ENCODE measurements at regions not wholly inside any gene's neighbourhood (a gene's known extent, or its start where the extent isn't known, plus 50 kb on each side); places are given as distances from the start of the nearest gene placed in this dataset.

DNA sequence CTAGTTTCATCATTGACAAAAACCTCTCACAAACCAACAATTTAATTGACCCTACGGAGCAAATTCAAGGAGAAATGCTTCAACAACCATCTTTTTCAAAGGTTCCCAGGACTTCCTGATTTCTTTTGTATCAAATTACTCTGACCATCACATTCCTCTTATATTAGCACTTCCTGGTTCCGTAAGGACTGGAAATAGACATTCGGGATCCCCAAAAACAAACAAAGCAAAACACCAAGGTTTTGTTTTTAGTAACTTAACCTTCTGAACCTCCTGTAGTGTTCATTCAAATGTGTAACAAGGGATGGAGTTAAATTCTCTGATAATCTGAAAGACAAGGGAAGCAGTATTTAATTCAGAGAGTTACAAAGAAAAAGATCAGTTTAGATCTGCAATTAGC lies 387.6 kb upstream of the NRP1 start:
- no peaks in the 10 kb centered on the region for H3K4me1 Mint-ChIP-seq
- H3K4me3 Mint-ChIP-seq = no peak overlapping the region
- no peaks in the 10 kb centered on the region for H3K36me3 Mint-ChIP-seq (ENCODE audit: low read depth)
- H3K9me3 Mint-ChIP-seq = no peaks in the 10 kb centered on the region
- H3K27me3 Mint-ChIP-seq = peaks cover 4% of the 10 kb centered on the region
- H3K27ac Mint-ChIP-seq = no peak overlapping the region
- no peak for ATAC-seq (replicated peaks)

DNA sequence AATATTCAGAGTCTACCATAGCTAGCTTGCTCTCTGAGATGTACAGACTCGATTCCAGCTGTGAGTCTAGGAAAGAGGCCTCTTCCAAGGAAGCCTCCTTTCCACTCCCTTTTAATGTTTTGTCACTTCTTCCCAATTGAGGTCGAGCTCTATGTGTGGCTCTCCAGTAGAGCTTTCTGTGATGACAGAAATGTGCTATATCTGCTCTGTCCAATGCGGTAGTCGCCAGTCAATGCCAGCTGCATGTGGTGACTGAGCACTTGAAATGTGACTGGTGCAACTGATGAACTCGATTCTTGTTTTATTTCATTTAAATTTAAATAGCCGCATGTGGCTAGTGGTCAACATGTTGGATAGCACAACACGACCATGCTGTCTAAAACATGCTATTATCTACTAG lies 387.0 kb upstream of the NRP1 start:
- H3K4me3 Mint-ChIP-seq = no peak overlapping the region
- no peak for ATAC-seq (replicated peaks)

DNA sequence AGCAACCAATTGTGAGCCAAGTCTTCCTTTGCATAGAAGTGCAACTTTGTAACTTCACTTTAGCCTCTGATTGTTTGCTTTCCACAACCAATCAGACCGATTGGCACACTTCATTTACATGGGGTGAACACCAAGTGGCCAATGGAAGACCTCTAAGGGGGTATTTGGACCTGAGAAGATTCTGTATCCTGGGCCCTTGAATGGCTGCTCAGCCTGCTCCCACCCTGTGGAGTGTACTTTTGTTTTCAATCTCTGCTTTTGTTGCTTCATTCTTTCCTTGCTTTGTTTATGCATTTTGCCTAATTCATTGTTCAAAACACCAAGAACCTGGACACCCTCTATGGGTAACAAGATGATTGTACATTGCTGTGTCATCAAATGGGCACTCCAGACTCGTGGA lies 385.7 kb upstream of the NRP1 start:
- ATAC-seq (replicated peaks) = no peak
- H3K36me3 Mint-ChIP-seq (ENCODE audit: low read depth) = no peaks in the 10 kb centered on the region

More for the DNA sequence above, 387.0 kb upstream of the NRP1 start:
- H3K4me1 Mint-ChIP-seq = no peaks in the 10 kb centered on the region
- no peaks in the 10 kb centered on the region for H3K36me3 Mint-ChIP-seq (ENCODE audit: low read depth)
- H3K9me3 Mint-ChIP-seq = no peaks in the 10 kb centered on the region
- H3K27ac Mint-ChIP-seq = no peak overlapping the region
- H3K27me3 Mint-ChIP-seq = peaks cover 4% of the 10 kb centered on the region

DNA sequence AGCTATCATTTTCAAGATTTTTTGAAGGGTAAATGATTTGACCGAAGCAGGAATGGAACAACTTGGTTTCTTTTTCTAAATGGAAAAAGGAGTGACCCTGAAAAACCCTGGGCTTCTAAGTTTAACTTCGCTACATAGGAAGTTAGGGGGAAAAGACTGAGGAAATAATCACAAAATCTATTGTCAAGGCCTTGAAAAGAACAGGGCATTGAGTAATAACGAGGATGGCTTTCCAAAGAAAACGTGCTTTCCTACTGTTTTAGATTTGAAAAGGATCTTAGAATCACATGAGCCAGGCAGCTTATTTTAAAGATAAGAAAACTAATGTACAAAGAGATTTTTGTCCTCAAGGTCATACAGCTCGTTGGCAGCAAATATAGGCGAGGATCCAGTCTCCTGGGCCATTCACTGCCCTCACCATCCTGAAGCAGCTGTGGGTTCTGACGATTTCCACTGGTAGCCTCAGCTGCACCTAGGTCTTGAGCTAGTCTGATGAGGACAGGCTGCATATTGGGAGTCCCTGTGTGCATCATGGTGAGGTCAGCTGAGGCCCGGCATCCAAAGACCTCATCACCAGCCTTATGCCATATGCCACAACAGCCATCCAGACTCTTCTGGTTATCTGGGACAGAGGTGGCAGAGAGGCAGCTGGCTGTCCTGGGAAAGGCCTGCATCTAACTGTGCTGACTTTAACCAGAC lies 384.7 kb upstream of the NRP1 start:
- Mint-ChIP-seq H3K27ac (no peak overlapping the region), H3K36me3 (ENCODE audit: low read depth) (no peaks in the 10 kb centered on the region), H3K27me3 (peaks cover 5% of the 10 kb centered on the region), H3K9me3 (no peaks in the 10 kb centered on the region), H3K4me3 (no peak overlapping the region), H3K4me1 (no peaks in the 10 kb centered on the region)
- ATAC-seq (replicated peaks) = no peak

More for the DNA sequence above, 385.7 kb upstream of the NRP1 start:
- Mint-ChIP-seq H3K27me3 (peaks cover 4% of the 10 kb centered on the region), H3K4me3 (no peak overlapping the region), H3K4me1 (no peaks in the 10 kb centered on the region), H3K27ac (no peak overlapping the region), H3K9me3 (no peaks in the 10 kb centered on the region)

DNA sequence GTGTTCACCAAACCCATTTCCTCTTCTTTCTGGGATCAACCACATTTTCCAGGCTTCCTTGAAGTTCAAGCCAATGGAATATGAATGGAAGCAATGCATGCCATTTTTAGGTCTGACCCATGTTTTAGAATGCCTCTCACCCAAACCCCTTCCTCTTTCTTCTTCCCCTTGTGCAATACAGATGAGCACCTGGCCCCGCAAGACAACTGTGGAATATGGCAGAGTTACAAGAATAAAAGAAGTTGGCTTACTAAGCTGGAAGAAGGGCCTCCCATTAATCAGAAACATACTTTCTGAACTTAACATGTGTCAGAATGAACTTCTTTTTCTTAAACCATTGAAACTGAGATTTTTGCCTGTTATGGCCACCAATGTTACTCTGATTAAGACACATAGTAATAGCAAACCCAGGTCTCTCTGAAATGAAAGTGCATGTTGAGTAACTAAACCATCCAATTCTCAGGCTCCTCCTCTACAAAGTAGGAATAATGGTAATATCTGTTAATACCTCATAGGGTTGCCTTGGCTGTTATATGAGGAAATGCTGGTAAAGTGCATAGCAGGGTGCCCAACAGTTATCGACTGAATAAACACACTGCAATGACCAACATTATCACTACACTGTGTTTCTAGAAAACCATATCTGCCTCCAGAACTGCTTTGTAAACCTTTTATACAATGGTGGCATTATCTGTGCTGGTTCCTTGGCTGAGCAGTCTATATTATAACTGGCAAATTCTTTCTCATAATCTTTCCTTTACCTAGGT lies 382.2 kb upstream of the NRP1 start:
- Mint-ChIP-seq H3K4me1 (no peaks in the 10 kb centered on the region), H3K36me3 (ENCODE audit: low read depth) (no peaks in the 10 kb centered on the region), H3K27ac (no peak overlapping the region), H3K4me3 (no peak overlapping the region), H3K27me3 (peaks cover 10% of the 10 kb centered on the region), H3K9me3 (no peaks in the 10 kb centered on the region)
- no peak for ATAC-seq (replicated peaks)

DNA sequence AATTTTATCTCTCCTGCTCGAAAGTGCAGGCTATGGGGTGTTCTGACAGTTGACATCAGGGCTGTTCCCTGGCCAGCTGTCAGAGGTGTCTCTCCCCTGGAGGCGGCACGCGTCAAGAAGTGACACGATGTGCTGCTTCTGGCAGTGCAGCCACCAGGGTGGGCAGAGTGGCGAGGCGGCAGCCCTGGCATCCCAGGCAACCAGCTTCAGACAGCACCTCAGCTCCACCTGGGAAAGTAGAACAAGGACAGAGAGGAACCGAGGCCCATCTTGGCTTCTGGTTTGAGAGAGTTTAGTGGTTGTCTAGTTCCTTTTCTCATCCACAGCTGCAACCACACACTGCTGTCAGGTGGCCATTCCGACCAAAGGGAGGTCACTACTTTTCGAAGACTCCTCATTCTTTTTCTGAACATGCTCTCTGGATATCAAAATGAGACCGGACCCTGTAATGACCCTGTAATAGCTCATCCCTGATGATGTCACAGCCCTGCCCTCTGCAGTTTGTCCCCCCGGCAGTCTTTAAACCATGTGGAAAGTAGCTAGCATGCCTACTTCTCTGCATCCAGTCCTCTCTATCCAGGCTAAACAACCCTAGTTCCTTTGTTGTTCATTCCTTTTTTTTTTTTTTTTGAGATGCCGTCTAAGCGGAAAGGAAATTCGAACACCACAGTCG lies 381.0 kb upstream of the NRP1 start:
- Mint-ChIP-seq H3K4me1 (no peaks in the 10 kb centered on the region), H3K4me3 (no peak overlapping the region), H3K27ac (no peak overlapping the region), H3K9me3 (no peaks in the 10 kb centered on the region), H3K27me3 (peaks cover 10% of the 10 kb centered on the region), H3K36me3 (ENCODE audit: low read depth) (no peaks in the 10 kb centered on the region)
- ATAC-seq (replicated peaks) = no peak

DNA sequence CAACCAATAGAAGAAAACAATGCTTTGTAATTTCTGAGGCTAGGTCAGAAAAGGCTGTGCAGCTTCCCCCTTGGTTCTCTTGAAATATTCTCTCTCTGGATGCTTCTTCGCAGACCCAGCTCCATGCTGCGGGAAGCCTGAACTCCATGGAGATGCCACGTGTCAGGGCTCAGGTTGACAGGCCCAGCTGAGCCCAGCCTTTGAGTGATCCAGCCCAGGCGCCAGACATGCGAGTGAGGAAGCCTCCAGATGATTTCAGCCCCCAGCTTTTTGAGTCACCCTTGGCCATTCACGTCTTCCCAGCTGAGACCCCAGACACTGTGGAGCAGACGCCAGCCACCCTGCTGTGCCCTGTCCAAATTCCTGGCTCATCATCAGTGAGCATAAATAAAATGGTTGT lies 378.4 kb upstream of the NRP1 start:
- no peak overlapping the region for H3K27ac Mint-ChIP-seq
- no peaks in the 10 kb centered on the region for H3K9me3 Mint-ChIP-seq
- H3K4me3 Mint-ChIP-seq = no peak overlapping the region
- no peak for ATAC-seq (replicated peaks)
- H3K4me1 Mint-ChIP-seq = no peaks in the 10 kb centered on the region
- peaks cover 14% of the 10 kb centered on the region for H3K27me3 Mint-ChIP-seq
- no peaks in the 10 kb centered on the region for H3K36me3 Mint-ChIP-seq (ENCODE audit: low read depth)

DNA sequence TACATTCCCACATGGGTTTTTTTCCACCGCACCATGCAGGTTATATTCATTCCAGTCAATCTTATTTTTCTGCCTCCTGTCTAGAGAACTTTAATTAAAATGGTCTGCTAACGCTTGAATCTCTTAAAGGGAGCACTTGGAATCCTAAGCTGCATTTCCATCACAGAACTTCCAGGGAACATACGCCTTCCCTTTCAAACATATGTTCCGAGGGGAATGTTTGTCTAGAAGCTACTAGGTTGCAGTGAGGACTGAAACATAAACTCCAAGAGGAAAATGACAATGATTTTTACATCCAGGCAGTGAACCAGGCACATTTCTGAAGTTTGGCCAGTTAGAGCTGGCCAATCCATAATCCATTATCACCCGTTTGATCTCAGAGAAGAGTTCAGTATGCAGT lies 375.5 kb upstream of the NRP1 start:
- Mint-ChIP-seq H3K36me3 (ENCODE audit: low read depth) (no peaks in the 10 kb centered on the region), H3K9me3 (no peaks in the 10 kb centered on the region), H3K4me1 (no peaks in the 10 kb centered on the region), H3K4me3 (no peak overlapping the region), H3K27ac (no peak overlapping the region), H3K27me3 (peaks cover 21% of the 10 kb centered on the region)
- no peak for ATAC-seq (replicated peaks)

DNA sequence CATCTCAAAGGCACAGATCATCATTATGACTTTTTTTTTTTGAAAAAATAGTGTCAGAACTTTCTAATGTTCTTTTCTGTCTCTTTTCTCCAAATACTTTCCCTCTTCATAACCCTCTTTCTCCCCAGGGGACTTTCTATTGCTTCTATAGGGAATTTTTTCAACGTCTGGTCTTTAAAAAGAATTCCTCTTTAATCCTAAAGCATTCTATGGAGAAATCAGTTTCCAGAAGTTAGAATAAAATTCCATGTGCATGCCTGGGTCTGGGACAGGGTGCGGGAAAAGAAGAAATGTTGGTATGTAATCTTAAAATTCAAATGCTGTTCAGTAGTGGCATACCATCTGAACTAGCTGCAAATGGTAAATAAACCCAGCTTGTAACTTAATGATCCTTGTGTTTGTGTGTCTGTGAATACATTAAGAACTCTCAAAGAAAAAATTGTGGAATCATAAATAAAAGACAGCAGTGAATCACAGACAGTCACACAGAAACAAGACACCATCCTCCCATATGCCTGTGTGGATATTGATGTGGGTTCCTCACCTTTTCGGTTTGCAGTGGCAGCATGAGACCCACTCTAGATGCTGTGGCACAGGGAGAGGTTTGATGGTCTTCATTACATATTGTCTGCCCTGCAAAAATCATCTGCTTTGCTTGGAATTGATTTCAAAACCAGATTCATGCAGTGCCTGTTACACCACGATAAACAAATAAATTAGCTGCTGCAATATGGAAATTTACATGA lies 374.7 kb upstream of the NRP1 start:
- Mint-ChIP-seq H3K4me3 (no peak overlapping the region), H3K4me1 (no peaks in the 10 kb centered on the region), H3K27me3 (peaks cover 27% of the 10 kb centered on the region), H3K36me3 (ENCODE audit: low read depth) (no peaks in the 10 kb centered on the region), H3K9me3 (no peaks in the 10 kb centered on the region), H3K27ac (no peak overlapping the region)
- ATAC-seq (replicated peaks) = no peak

DNA sequence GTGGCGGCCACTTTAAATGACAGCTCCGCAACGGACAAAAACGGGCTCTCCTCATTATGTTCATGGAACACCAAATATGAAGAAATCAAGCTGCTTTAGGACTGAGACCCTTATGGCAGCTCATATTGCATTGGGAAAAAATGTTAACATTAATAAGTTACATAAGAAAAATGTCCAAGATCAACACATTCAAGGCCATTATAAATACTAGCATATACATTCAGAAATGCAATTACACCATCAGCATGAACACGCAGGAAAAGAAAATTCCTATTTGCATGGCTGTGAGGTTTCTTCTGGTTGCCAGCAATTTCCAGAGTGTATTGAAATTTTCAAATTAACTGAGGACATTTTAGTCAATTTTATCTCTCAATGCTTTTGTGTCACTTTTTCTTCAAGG lies 374.1 kb upstream of the NRP1 start:
- Mint-ChIP-seq H3K4me1 (no peaks in the 10 kb centered on the region), H3K4me3 (no peak overlapping the region), H3K27ac (no peak overlapping the region)

DNA sequence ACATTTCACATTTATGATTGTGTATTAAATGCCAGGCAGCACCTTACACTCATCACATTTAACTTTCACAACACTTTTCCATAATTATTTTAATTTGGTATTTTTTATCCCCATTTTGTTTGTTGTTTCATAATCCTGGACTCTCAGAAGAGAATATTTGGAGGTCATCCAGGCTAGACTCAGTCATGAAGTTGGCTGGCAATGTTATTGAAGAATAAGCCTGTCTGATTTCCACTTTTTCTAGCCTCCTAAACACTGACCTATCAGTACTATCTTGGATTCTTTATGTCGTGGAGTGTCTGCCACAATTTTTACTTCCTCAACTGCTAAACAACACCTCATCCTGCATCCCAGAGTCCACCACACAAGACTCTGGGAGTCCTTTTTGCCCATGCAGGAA lies 372.3 kb upstream of the NRP1 start:
- Mint-ChIP-seq H3K9me3 (no peaks in the 10 kb centered on the region), H3K4me1 (no peaks in the 10 kb centered on the region), H3K4me3 (no peak overlapping the region), H3K27me3 (peaks cover 18% of the 10 kb centered on the region), H3K36me3 (ENCODE audit: low read depth) (no peaks in the 10 kb centered on the region), H3K27ac (no peak overlapping the region)
- ATAC-seq (replicated peaks) = no peak

More for the DNA sequence above, 374.1 kb upstream of the NRP1 start:
- no peaks in the 10 kb centered on the region for H3K36me3 Mint-ChIP-seq (ENCODE audit: low read depth)
- no peaks in the 10 kb centered on the region for H3K9me3 Mint-ChIP-seq
- ATAC-seq (replicated peaks) = no peak
- peaks cover 25% of the 10 kb centered on the region for H3K27me3 Mint-ChIP-seq

DNA sequence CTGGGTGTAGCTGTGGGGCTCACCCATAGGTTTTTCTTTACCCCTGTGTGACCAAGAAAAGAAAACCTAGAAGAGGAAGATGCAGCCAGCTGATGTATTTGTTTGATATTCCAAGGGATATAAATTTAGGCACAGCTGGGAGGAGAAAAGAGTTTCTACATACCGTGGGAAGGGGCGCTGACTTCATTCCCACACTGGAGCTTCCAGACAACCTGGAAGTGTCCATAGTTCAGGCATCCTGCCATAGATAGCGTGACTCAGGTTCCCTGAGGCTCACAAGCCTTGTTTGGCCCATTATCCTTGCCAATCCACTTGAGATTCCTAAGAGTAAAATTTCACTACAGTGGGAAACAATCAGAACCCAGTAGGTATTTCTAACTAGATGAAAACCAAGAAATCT lies 371.7 kb upstream of the NRP1 start:
- Mint-ChIP-seq H3K27ac (no peak overlapping the region), H3K9me3 (no peaks in the 10 kb centered on the region), H3K4me1 (no peaks in the 10 kb centered on the region), H3K27me3 (peaks cover 18% of the 10 kb centered on the region), H3K4me3 (no peak overlapping the region), H3K36me3 (ENCODE audit: low read depth) (no peaks in the 10 kb centered on the region)
- no peak for ATAC-seq (replicated peaks)

DNA sequence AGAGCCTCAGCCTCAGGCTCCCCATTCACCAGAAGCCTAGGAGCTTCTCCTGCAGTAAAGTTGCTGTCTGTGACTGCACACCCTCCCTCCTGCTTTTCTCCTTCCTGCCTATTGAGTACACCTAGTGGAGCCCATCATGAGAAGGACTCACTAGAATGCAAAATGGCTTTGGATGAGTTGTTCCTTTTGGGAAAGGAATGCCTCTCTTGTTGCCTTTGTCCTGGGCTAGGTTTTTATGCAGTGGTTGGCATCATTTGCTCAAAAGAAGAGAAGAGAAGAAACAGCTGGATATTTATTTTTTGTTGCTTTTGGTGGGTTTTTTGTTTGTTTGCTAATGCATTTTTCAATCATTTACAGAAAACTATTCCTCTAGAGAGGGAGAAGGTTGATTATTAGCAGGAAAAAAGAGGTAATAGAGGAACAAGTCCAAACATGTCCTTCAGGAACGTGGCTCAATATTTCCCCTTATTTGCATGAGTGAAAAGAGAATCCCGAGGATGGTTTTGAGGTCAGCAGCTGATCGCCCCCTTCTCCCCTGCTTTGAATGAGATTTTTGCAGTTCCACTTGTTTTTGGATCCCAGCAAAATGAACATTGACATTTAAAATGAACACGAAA lies 369.9 kb upstream of the NRP1 start:
- peaks cover 23% of the 10 kb centered on the region for H3K27me3 Mint-ChIP-seq
- no peak overlapping the region for H3K27ac Mint-ChIP-seq
- no peaks in the 10 kb centered on the region for H3K4me1 Mint-ChIP-seq
- H3K4me3 Mint-ChIP-seq = no peak overlapping the region
- no peaks in the 10 kb centered on the region for H3K9me3 Mint-ChIP-seq
- no peak for ATAC-seq (replicated peaks)
- H3K36me3 Mint-ChIP-seq (ENCODE audit: low read depth) = no peaks in the 10 kb centered on the region

DNA sequence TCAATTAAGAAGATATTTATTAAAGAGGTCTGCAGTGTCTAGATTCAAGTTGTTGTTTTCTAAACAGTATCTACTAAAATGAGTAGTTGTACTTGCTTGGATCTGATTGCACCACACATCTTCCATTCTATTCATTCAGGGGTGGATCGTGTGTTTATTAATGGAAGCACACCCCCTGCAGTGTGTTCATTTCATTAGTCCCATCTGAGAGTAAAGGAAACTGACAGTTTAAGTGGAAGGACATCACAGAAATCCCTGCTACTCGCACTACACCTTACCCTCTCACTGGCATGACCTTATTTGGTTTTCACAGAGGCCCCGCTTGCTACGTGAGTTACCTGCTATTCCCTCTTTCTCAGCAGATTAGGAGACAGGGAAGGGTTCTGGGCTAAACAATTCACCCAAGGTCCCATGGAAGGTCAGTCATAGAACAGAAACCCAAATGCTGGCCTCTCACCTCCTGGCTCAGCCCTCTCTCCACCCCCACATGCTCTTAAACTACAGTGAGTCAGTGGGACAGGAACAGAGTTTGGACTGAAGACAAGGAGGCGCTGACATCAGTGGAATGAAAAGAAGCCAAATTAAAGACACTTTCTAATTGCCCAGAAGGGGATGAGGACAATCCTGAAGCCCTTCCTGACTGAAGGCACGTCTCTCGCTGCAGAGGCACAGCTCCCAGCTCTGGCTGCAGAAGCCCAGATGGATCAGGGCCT lies 369.2 kb upstream of the NRP1 start:
- no peak overlapping the region for H3K4me3 Mint-ChIP-seq
- H3K27ac Mint-ChIP-seq = no peak overlapping the region
- H3K36me3 Mint-ChIP-seq (ENCODE audit: low read depth) = no peaks in the 10 kb centered on the region
- no peak for ATAC-seq (replicated peaks)
- H3K27me3 Mint-ChIP-seq = peaks cover 23% of the 10 kb centered on the region
- H3K9me3 Mint-ChIP-seq = no peaks in the 10 kb centered on the region
- no peaks in the 10 kb centered on the region for H3K4me1 Mint-ChIP-seq
